A549 (cell line): ENCODE measurements at regions not wholly inside any gene's neighbourhood (a gene's known extent, or its start where the extent isn't known, plus 50 kb on each side); places are given as distances from the start of the nearest gene placed in this dataset.

ENCODE experiments used
- ATAC-seq, 2 experiments: fragments of 200-7000 bp in 1 of 2; fragments of >200 bp in 1 of 2; cut with Nextera tagmentation in 1 of 2; cut with Tn5 transposase in 1 of 2; 3 replicates each; pipeline versions ENCODE4 v1.8.0 to v1.9.1; 2018 to 2020; ENCODE audit warnings: mild to moderate bottlenecking in 1 of 2, moderate library complexity in 1 of 2
- CTCF ChIA-PET: fragments of 300-600 bp; sonication (Branson Sonifier 250); formaldehyde crosslinking; extraction: SDS; loops from one replicate; lab custom pipeline; 2021; ENCODE audit warnings: antibody characterized with exemption, inconsistent platforms; lab: Yijun Ruan, JAX
- POLR2A ChIA-PET: fragments of 350-600 bp; formaldehyde crosslinking; extraction: SDS; loops from one replicate; lab custom pipeline; 2021; ENCODE audit warnings: antibody characterized with exemption, inconsistent platforms; lab: Yijun Ruan, JAX
- DNase-seq, 2 experiments: peaks; one replicate each; pipeline versions ENCODE4 v3.0.0 to v3.0.0-alpha.2; 2011 to 2016; ENCODE audit warnings: low read depth in 1 of 2, low spot score in 1 of 2
- FAIRE-seq: peaks from 2 replicates; lab custom pipeline; 2011; peaks lifted over from hg19 to GRCh38; lab: Jason Lieb, UNC
- H3K27ac ChIP-seq, 2 experiments: fragments of >200 bp; sonication (Bioruptor Twin); formaldehyde crosslinking; 3 replicates each; pipeline ENCODE4 v1.5.1; 2016 to 2017
- H3K4me1 ChIP-seq: fragments of >200 bp; sonication (Bioruptor Twin); formaldehyde crosslinking; 3 replicates; pipeline ENCODE4 v1.6.1; 2016
- H3K4me2 ChIP-seq: fragments of >200 bp; sonication (Bioruptor Twin); formaldehyde crosslinking; 3 replicates; pipeline ENCODE4 v1.6.1; 2016
- H3K4me3 ChIP-seq: fragments of >200 bp; sonication (Bioruptor Twin); formaldehyde crosslinking; 3 replicates; pipeline ENCODE4 v1.5.1; 2016
- H3K9me3 ChIP-seq: fragments of >200 bp; sonication (Bioruptor Twin); formaldehyde crosslinking; 3 replicates; pipeline ENCODE4 v1.6.1; 2016
- ATOH8 ChIP-seq: fragments of 250-450 bp; sonication (Bioruptor Pico); IDR thresholded peaks from 2 replicates; pipeline ENCODE4 v1.5.0; 2020; ENCODE audit warnings: low read depth, mild to moderate bottlenecking, moderate library complexity
- BHLHE40 ChIP-seq: IDR thresholded peaks from 2 replicates; pipeline ENCODE4 v1.6.1; 2012; ENCODE audit warnings: low read depth, low read length, inconsistent platforms
- E2F6 ChIP-seq: IDR thresholded peaks from 2 replicates; pipeline ENCODE4 v1.6.1; 2012; ENCODE audit warnings: low read depth, borderline replicate concordance
- EP300 ChIP-seq, 2 experiments: fragments of >200 bp; sonication (Bioruptor Twin); formaldehyde crosslinking; IDR thresholded peaks; 2 replicates in 1 of 2; 3 replicates in 1 of 2; pipeline ENCODE4 v1.6.1; 2016 to 2017
- FOSL2 ChIP-seq, 2 experiments: fragments of 450-650 bp in 1 of 2; fragments of >200 bp in 1 of 2; sonication (Bioruptor Twin) in 1 of 2; formaldehyde crosslinking; IDR thresholded peaks; 2 replicates each; pipeline versions ENCODE4 v1.5.0 to v1.6.1; 2016 to 2020; ENCODE audit warnings: mild to moderate bottlenecking in 1 of 2, moderate library complexity in 1 of 2
- FOXS1 ChIP-seq: fragments of 250-450 bp; sonication (Bioruptor Pico); IDR thresholded peaks from 2 replicates; pipeline ENCODE4 v1.5.0; 2020; ENCODE audit warnings: mild to moderate bottlenecking, moderate library complexity
- GATA3 ChIP-seq: IDR thresholded peaks from 2 replicates; pipeline ENCODE4 v1.6.1; 2012; ENCODE audit warnings: borderline replicate concordance
- HEYL ChIP-seq: fragments of 250-450 bp; sonication (Bioruptor Pico); IDR thresholded peaks from 2 replicates; pipeline ENCODE4 v1.8.0; 2021; ENCODE audit warnings: mild to moderate bottlenecking, moderate library complexity
- HMGXB4 ChIP-seq: fragments of 250-450 bp; sonication (Bioruptor Pico); IDR thresholded peaks from 2 replicates; pipeline ENCODE4 v1.5.0; 2021; ENCODE audit warnings: mild to moderate bottlenecking, moderate library complexity, borderline replicate concordance
- HOXA7 ChIP-seq: fragments of 250-450 bp; sonication (Bioruptor Pico); IDR thresholded peaks from 2 replicates; pipeline ENCODE4 v1.5.0; 2020; ENCODE audit warnings: mild to moderate bottlenecking, moderate library complexity
- HOXB5 ChIP-seq: fragments of 250-450 bp; sonication (Bioruptor Pico); IDR thresholded peaks from 2 replicates; pipeline ENCODE4 v1.5.0; 2020; ENCODE audit warnings: mild to moderate bottlenecking, moderate library complexity
- JUN ChIP-seq, 2 experiments: fragments of >200 bp; sonication (Bioruptor Twin); formaldehyde crosslinking; IDR thresholded peaks; 2 replicates in 1 of 2; 3 replicates in 1 of 2; pipeline ENCODE4 v1.6.1; 2016 to 2017
- MYC ChIP-seq: IDR thresholded peaks from 2 replicates; pipeline ENCODE4 v1.6.1; 2012; ENCODE audit warnings: mild to moderate bottlenecking, inconsistent platforms, low read length, improper control_type of control experiment, borderline replicate concordance
- NPAS2 ChIP-seq: fragments of 250-450 bp; sonication (Bioruptor Pico); IDR thresholded peaks from 2 replicates; pipeline ENCODE4 v1.8.0; 2022; ENCODE audit warnings: mild to moderate bottlenecking, moderate library complexity, borderline replicate concordance
- PHF8 ChIP-seq: fragments of 200-600 bp; sonication (generic); IDR thresholded peaks from 2 replicates; pipeline ENCODE4 v1.6.1; 2016; ENCODE audit warnings: low read depth, mild to moderate bottlenecking, antibody characterized with exemption, moderate library complexity, borderline replicate concordance
- POLR2AphosphoS2 ChIP-seq: conservative IDR thresholded peaks from 2 replicates; pipeline ENCODE4 v1.6.1; 2012; ENCODE audit warnings: low read length, improper control_type of control experiment, inconsistent platforms
- RAD21 ChIP-seq, 2 experiments: fragments of >200 bp in 1 of 2; sonication (Bioruptor Twin) in 1 of 2; formaldehyde crosslinking in 1 of 2; IDR thresholded peaks in 1 of 2; conservative IDR thresholded peaks in 1 of 2; 2 replicates in 1 of 2; 3 replicates in 1 of 2; pipeline ENCODE4 v1.6.1; 2012 to 2018; ENCODE audit warnings: inconsistent platforms in 1 of 2
- RARB ChIP-seq: fragments of 250-450 bp; sonication (Bioruptor Pico); IDR thresholded peaks from 2 replicates; pipeline ENCODE4 v1.8.0; 2021; ENCODE audit warnings: mild to moderate bottlenecking, moderate library complexity
- RNF2 ChIP-seq: fragments of 200-600 bp; sonication (generic); IDR thresholded peaks from 2 replicates; pipeline ENCODE4 v1.6.1; 2016; ENCODE audit warnings: low read depth, mild to moderate bottlenecking, antibody characterized with exemption, moderate library complexity, borderline replicate concordance
- TP53 ChIP-seq: fragments of 250-450 bp; sonication (Bioruptor Pico); IDR thresholded peaks from 2 replicates; pipeline ENCODE4 v1.5.0; 2021; ENCODE audit warnings: mild to moderate bottlenecking, moderate library complexity
- ZC3H11A ChIP-seq: fragments of 450-650 bp; IDR thresholded peaks from 2 replicates; pipeline ENCODE4 v1.6.1; 2014; ENCODE audit warnings: antibody characterized with exemption, mild to moderate bottlenecking
- WGBS: methylation state at CpG from one replicate; pipeline ENCODE4 v1.1.6; 2017; ENCODE audit errors: missing lambda C conversion rate; 5-methylcytosine and 5-hydroxymethylcytosine counted together

- Histone ChIP-seq H3K4me1 (no peaks in the 10 kb centered on the region), H3K4me2 (no peak overlapping the region), H3K27ac (no peak overlapping the region), H3K4me3 (no peak overlapping the region), H3K9me3 (no peaks in the 10 kb centered on the region)
- DNase-seq: no peak
- POLR2A ChIA-PET: no interaction called here
- CTCF ChIA-PET: interaction anchor here (1.0 kb wide), 1 partner anchor 319 kb away, joined by 3 read pairs; no protein-coding TSS in a partner anchor
- no peak for FAIRE-seq
- ATAC-seq: no peak
- no peak for TF ChIP-seq FOXS1
- WGBS: 41% methylated on average over 4 of the region's 4 CpGs
Measured at GRCh38 chr15:95577927-95578326, 752.6 kb upstream of the NR2F2 start.

GRCh38 chr15:95580121-95580520 is 750.4 kb upstream of the NR2F2 start:
- ATAC-seq (no peak), FAIRE-seq (no peak), DNase-seq (no peak)
- no peak overlapping the region for H3K4me3 ChIP-seq
- no peak overlapping the region for H3K4me2 ChIP-seq
- POLR2A ChIA-PET: no interaction called here
- no peak for TF ChIP-seq BHLHE40
- no peak for TF ChIP-seq RARB
- 0 out of 5 replicates have a peak, but pooled peaks of 1 of the 2 experiments have one; percentile 1 for TF ChIP-seq RAD21 (conservative IDR thresholded peaks at IDR 0.05 in 1 of 2, IDR thresholded peaks at IDR 0.05 in 1 of 2)
- no peak for TF ChIP-seq ATOH8 (CRISPR knock-in tag)
- no peak for TF ChIP-seq PHF8
- no peak for TF ChIP-seq HOXA7 (CRISPR knock-in tag)
- no peak for TF ChIP-seq HMGXB4 (CRISPR knock-in tag)
- no peaks in the 10 kb centered on the region for H3K4me1 ChIP-seq
- CTCF ChIA-PET: no interaction called here
- no peak overlapping the region for H3K27ac ChIP-seq
- no peaks in the 10 kb centered on the region for H3K9me3 ChIP-seq
- 33% methylated on average over 3 of the region's 3 CpGs for WGBS

GRCh38 chr15:95581595-95581994 is 748.9 kb upstream of the NR2F2 start:
- 66% methylated on average over 13 of the region's 13 CpGs for WGBS
- Histone ChIP-seq H3K9me3 (no peaks in the 10 kb centered on the region), H3K4me3 (no peak overlapping the region), H3K27ac (no peak overlapping the region), H3K4me2 (no peak overlapping the region), H3K4me1 (no peaks in the 10 kb centered on the region)
- TF ChIP-seq FOSL2 (IDR thresholded peaks at IDR 0.05) (no peak), FOSL2 (CRISPR knock-in tag; IDR thresholded peaks at IDR 0.05) (no peak)
- no peak for DNase-seq
- no peak for FAIRE-seq
- CTCF ChIA-PET: no interaction called here
- no peak for ATAC-seq
- POLR2A ChIA-PET: no interaction called here

- DNase-seq: no peak
- Histone ChIP-seq H3K9me3 (no peaks in the 10 kb centered on the region), H3K27ac (no peak overlapping the region), H3K4me2 (no peak overlapping the region), H3K4me3 (no peak overlapping the region), H3K4me1 (no peaks in the 10 kb centered on the region)
- ATAC-seq: no peak
- ChIA-PET POLR2A (no interaction called here), CTCF (interaction anchor here (0.5 kb wide), 1 partner anchor 339 kb away, joined by 4 read pairs; no protein-coding TSS in a partner anchor)
- TF ChIP-seq HOXB5 (no peak), E2F6 (no peak), POLR2AphosphoS2 (no peak), MYC (no peak), EP300 (IDR thresholded peaks at IDR 0.05) (no peak), TP53 (CRISPR knock-in tag) (no peak), HEYL (CRISPR knock-in tag) (no peak), ZC3H11A (no peak), RNF2 (no peak), JUN (IDR thresholded peaks at IDR 0.05) (no peak), PHF8 (no peak), RARB (no peak), NPAS2 (CRISPR knock-in tag) (no peak), FOSL2 (IDR thresholded peaks at IDR 0.05) (no peak), FOSL2 (CRISPR knock-in tag; IDR thresholded peaks at IDR 0.05) (no peak), GATA3 (no peak)
- FAIRE-seq: no peak
Measured at GRCh38 chr15:95584088-95584487, 746.4 kb upstream of the NR2F2 start.
